ENCODE measurements at regions not wholly inside any gene's neighbourhood (a gene's known extent, or its start where the extent isn't known, plus 50 kb on each side); places are given as distances from the start of the nearest gene placed in this dataset.

- TF ChIP-seq TAF15 (IDR thresholded peaks at IDR 0.05; ENCODE audit: low read depth, low read length, poor library complexity, severe bottlenecking) (no peak), SIX1 (CRISPR knock-in tag; IDR thresholded peaks at IDR 0.05; ENCODE audit: borderline replicate concordance) (no peak), POLR2G (IDR thresholded peaks at IDR 0.05; ENCODE audit: low read depth, low read length) (no peak)
These were observed 369.4 kb upstream of the ISX start for GRCh38 chr22:34696557-34696956.

Data from HepG2 (cell line).